ENCODE measurements at regions not wholly inside any gene's neighbourhood (a gene's known extent, or its start where the extent isn't known, plus 50 kb on each side); places are given as distances from the start of the nearest gene placed in this dataset.

DNA sequence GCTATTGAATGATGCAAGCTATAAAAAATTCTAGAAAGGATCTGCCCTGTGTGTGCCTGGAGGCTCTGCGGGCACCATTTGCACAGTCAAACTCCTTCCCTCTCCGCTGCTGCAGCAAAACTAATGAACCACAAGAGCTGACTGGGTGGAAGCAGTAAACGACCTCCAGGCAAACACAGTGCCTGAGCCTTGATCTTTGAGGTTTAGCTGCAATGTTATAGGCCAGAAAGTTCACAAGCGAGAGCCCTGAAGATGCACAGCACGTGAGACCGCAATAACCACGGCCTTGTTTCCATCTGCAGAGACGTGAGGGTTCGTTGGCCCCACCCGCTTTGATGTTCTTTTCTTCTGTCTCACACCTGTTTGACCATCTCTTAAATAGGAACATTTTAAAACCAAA, 69.2 kb upstream of the S1PR3 start:
- 84% methylated on average over 8 of the region's 10 CpGs; no CpG with 5 or more reads in 1 of the 2 experiments for WGBS, 2 experiments (ENCODE audit: extremely low coverage in 2 of 2, insufficient read length in 1 of 2)
- H2BK20ac ChIP-seq (ENCODE audit: low read depth, low read length) = no peak overlapping the region
- no peaks in the 10 kb centered on the region for H3K36me3 ChIP-seq (ENCODE audit: control insufficient read depth, insufficient read depth, low read length)
- in situ Hi-C loops (cut with MboI; ENCODE audit: low sequenced_read_pairs) = no loop called here
- H3K4ac ChIP-seq (ENCODE audit: low read depth, low read length) = no peak overlapping the region
- H3K18ac ChIP-seq (ENCODE audit: low read depth, low read length) = no peak overlapping the region
- H2AFZ ChIP-seq (replicated peaks; ENCODE audit: low read length, poor library complexity) = no peak overlapping the region
- peaks cover 8% of the 10 kb centered on the region; the same call in 1 of the 2 replicates for H3K9me3 ChIP-seq (ENCODE audit: control insufficient read depth, insufficient read depth, low read length)
- H3K56ac ChIP-seq (ENCODE audit: extremely low read depth, insufficient read depth, low read length) = no peak overlapping the region
- no peak overlapping the region for H4K5ac ChIP-seq (ENCODE audit: low read depth, low read length)
- DNase-seq (no peak), ATAC-seq (ENCODE audit: low read depth) (no peak)
- no peak overlapping the region for H2BK15ac ChIP-seq (ENCODE audit: low read depth, low read length)
- H4K91ac ChIP-seq (ENCODE audit: insufficient read depth, low read depth, low read length) = no peak overlapping the region
- peaks cover 2% of the 10 kb centered on the region; the same call in 1 of the 2 replicates for H3K4me1 ChIP-seq (ENCODE audit: control insufficient read depth, insufficient read depth, low read length)
- no peak overlapping the region for H3K4me2 ChIP-seq (ENCODE audit: low read depth, low read length)
- ChIA-PET CTCF (interaction anchor here (1.1 kb wide), 1 partner anchor 11 kb away, joined by 3 read pairs; no protein-coding TSS in a partner anchor), POLR2A (ENCODE audit: unreplicated experiment) (interaction anchor here (0.6 kb wide), 1 partner anchor 11 kb away, joined by 3 read pairs; no protein-coding TSS in a partner anchor)
- no peaks in the 10 kb centered on the region for H4K20me1 ChIP-seq (ENCODE audit: insufficient read depth, low read length)
- H2BK120ac ChIP-seq (ENCODE audit: low read depth, low read length) = no peak overlapping the region
- no peaks in the 10 kb centered on the region for H3K9me1 ChIP-seq (ENCODE audit: insufficient read depth, low read length)
- H3K27ac ChIP-seq (ENCODE audit: insufficient read depth, low read length) = no peak overlapping the region
- no peak overlapping the region for H3K14ac ChIP-seq (replicated peaks; ENCODE audit: low read depth, low read length)
- H4K8ac ChIP-seq (ENCODE audit: low read depth in 2 of 2, low read length in 2 of 2) = no peak overlapping the region
- no peaks in the 10 kb centered on the region for H3K79me1 ChIP-seq (ENCODE audit: low read depth in 1 of 2, low read length in 2 of 2)
- peaks cover 3% of the 10 kb centered on the region; the same call in 1 of the 2 replicates for H3K27me3 ChIP-seq (ENCODE audit: control insufficient read depth, insufficient read depth, low read length)
- no peak overlapping the region for H2BK5ac ChIP-seq (ENCODE audit: low read depth, low read length, poor library complexity, severe bottlenecking)
- H3K23ac ChIP-seq (ENCODE audit: low read depth, low read length) = no peak overlapping the region
- no peak overlapping the region for H3K4me3 ChIP-seq (ENCODE audit: insufficient read depth, low read depth, low read length)
- no peak overlapping the region for H2AK5ac ChIP-seq (ENCODE audit: low read depth, low read length)
- no peak overlapping the region for H2AK9ac ChIP-seq (replicated peaks; ENCODE audit: low read depth, low read length, poor library complexity)
- H3K9ac ChIP-seq (ENCODE audit: low read depth, low read length) = no peak overlapping the region
- no TSS peak for BruUV-seq (replicated peaks)
- intact Hi-C loops (cut with micrococcal nuclease) = no loop called here
- no peak for TF ChIP-seq BHLHE40 (IDR thresholded peaks at IDR 0.05; ENCODE audit: low read depth, low read length)
- TF ChIP-seq POLR2A (IDR thresholded peaks at IDR 0.05; ENCODE audit: low read depth, low read length) = no peak
- dilution Hi-C loops (cut with HindIII; ENCODE audit: low sequenced_read_pairs, unreplicated experiment) = no loop called here

Data from IMR-90 (cell line).